DMS 273 (cell line): ENCODE measurements at regions not wholly inside any gene's neighbourhood (a gene's known extent, or its start where the extent isn't known, plus 50 kb on each side); places are given as distances from the start of the nearest gene placed in this dataset.

Source experiments
- DNase-seq: peaks from one replicate; lab custom pipeline; 2025; ENCODE audit not compliant: unreplicated experiment; lab: John Stamatoyannopoulos, UW

GRCh38 chr2:898319-898718 is 52.3 kb upstream of the SNTG2 start:
- peak; percentile 22 for DNase-seq

GRCh38 chr2:897091-897490 is 53.6 kb upstream of the SNTG2 start:
- no peak for DNase-seq

- DNase-seq: no peak
Observed at GRCh38 chr2:893311-893710, 57.3 kb upstream of the SNTG2 start.

- DNase-seq: no peak
Observed at GRCh38 chr2:892892-893291, 57.8 kb upstream of the SNTG2 start.

GRCh38 chr2:892401-892800 is 58.2 kb upstream of the SNTG2 start:
- DNase-seq: no peak

GRCh38 chr2:891734-892133 is 58.9 kb upstream of the SNTG2 start:
- DNase-seq: no peak

GRCh38 chr2:890791-891190 is 59.9 kb upstream of the SNTG2 start:
- no peak for DNase-seq

- no peak for DNase-seq
Observed at GRCh38 chr2:890214-890613, 60.4 kb upstream of the SNTG2 start.

- DNase-seq: no peak
Observed at GRCh38 chr2:888906-889566, 61.6 kb upstream of the SNTG2 start.

- no peak for DNase-seq
Observed at GRCh38 chr2:888211-888801, 62.3 kb upstream of the SNTG2 start.

- DNase-seq: no peak
Observed at GRCh38 chr2:887639-888038, 63.0 kb upstream of the SNTG2 start.

- DNase-seq: no peak
Observed at GRCh38 chr2:886072-887022, 64.3 kb upstream of the SNTG2 start.

GRCh38 chr2:885230-886071 is 65.2 kb upstream of the SNTG2 start:
- no peak for DNase-seq

- no peak for DNase-seq
Observed at GRCh38 chr2:883803-884748, 66.6 kb upstream of the SNTG2 start.

- no peak for DNase-seq
Observed at GRCh38 chr2:883260-883802, 67.3 kb upstream of the SNTG2 start.

GRCh38 chr2:881204-881918 is 69.3 kb upstream of the SNTG2 start:
- no peak for DNase-seq

- no peak for DNase-seq
Observed at GRCh38 chr2:880201-880970, 70.3 kb upstream of the SNTG2 start.

- no peak for DNase-seq
Observed at GRCh38 chr2:879540-879939, 71.1 kb upstream of the SNTG2 start.
